Pancreas (tissue), 10 donors: ENCODE measurements at regions not wholly inside any gene's neighbourhood (a gene's known extent, or its start where the extent isn't known, plus 50 kb on each side); places are given as distances from the start of the nearest gene placed in this dataset.

Experiments
- ATAC-seq, 4 donors: fragments of 200-7000 bp; cut with Tn5 transposase; one replicate each; pipeline versions ENCODE4 v1.8.0 to v1.9.1; 2020; ENCODE audit warnings: mild to moderate bottlenecking in 4 of 4, moderate library complexity in 4 of 4
- DNase-seq, 6 donors: peaks; one replicate each; pipeline ENCODE4 v3.0.0-alpha.2; 2020
- FAIRE-seq: peaks from 2 replicates; lab custom pipeline; 2012; peaks lifted over from hg19 to GRCh38; lab: Jason Lieb, UNC
- H3K27ac ChIP-seq, 4 donors: fragments of 200-600 bp; sonication (generic); 1 replicate in 3 of 4; 2 replicates in 1 of 4; pipeline versions ENCODE4 v1.5.0 to v1.8.0; 2020
- H3K27me3 ChIP-seq, 4 donors: fragments of 200-600 bp; one replicate each; pipeline ENCODE4 v1.8.0; 2021
- H3K36me3 ChIP-seq, 3 donors: fragments of 200-600 bp; sonication (generic) in 1 of 3; one replicate each; pipeline versions ENCODE4 v1.5.0 to v1.8.0; 2020 to 2021
- H3K4me1 ChIP-seq, 3 donors: fragments of 200-600 bp; one replicate each; pipeline ENCODE4 v1.8.0; 2021
- H3K4me3 ChIP-seq, 4 donors: fragments of 200-600 bp; sonication (generic) in 2 of 4; one replicate each; pipeline versions ENCODE4 v1.5.0 to v1.8.0; 2020 to 2021
- H3K9me3 ChIP-seq, 4 donors: fragments of 200-600 bp; one replicate each; pipeline ENCODE4 v1.8.0; 2021
- WGBS, 2 donors: extraction: QIAGEN DNeasy Blood & Tissue Kit; methylation state at CpG; one replicate each; pipeline ENCODE4 v1.1.7; 2013; 5-methylcytosine and 5-hydroxymethylcytosine counted together
- intact Hi-C, 3 donors: fragments of 100-400 bp; cut with DNase I; formaldehyde crosslinking; loops; one replicate each; pipeline versions ENCODE4 v1.11.1 to v1.14.2; 2022
- TF ChIP-seq, protein P1 (sequence below), 4 donors: fragments of 200-600 bp; sonication (generic) in 3 of 4; IDR thresholded peaks; one replicate each; pipeline versions ENCODE4 v1.5.0 to v1.8.0; 2021; ENCODE audit warnings: antibody characterized with exemption in 4 of 4
- donor health status: healthy with polysubstance abuse.
- donor health status: DM: no; HTN: no; CAD: no; lungs with moderate emphysema.
- donor health status: DM: no; HTN: no; CAD: no.
- donor health status: control.
- donor health status: control.
- donor health status: Bipolar disorder and iron deficiency.
- donor health status: DM: yes; HTN: yes; CAD: no.
- donor health status: DM: no; HTN: no; CAD: no.
- donor health status: DM: no; HTN: no; CAD: no.
- donor health status: DM: yes; HTN: yes; CAD: no.

- no peak for FAIRE-seq
- TF ChIP-seq, protein P1, sequence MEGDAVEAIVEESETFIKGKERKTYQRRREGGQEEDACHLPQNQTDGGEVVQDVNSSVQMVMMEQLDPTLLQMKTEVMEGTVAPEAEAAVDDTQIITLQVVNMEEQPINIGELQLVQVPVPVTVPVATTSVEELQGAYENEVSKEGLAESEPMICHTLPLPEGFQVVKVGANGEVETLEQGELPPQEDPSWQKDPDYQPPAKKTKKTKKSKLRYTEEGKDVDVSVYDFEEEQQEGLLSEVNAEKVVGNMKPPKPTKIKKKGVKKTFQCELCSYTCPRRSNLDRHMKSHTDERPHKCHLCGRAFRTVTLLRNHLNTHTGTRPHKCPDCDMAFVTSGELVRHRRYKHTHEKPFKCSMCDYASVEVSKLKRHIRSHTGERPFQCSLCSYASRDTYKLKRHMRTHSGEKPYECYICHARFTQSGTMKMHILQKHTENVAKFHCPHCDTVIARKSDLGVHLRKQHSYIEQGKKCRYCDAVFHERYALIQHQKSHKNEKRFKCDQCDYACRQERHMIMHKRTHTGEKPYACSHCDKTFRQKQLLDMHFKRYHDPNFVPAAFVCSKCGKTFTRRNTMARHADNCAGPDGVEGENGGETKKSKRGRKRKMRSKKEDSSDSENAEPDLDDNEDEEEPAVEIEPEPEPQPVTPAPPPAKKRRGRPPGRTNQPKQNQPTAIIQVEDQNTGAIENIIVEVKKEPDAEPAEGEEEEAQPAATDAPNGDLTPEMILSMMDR (IDR thresholded peaks at IDR 0.05) = no peak
Measured at GRCh38 chr4:187098429-187098828, 374.8 kb upstream of the FAT1 start.

DNA sequence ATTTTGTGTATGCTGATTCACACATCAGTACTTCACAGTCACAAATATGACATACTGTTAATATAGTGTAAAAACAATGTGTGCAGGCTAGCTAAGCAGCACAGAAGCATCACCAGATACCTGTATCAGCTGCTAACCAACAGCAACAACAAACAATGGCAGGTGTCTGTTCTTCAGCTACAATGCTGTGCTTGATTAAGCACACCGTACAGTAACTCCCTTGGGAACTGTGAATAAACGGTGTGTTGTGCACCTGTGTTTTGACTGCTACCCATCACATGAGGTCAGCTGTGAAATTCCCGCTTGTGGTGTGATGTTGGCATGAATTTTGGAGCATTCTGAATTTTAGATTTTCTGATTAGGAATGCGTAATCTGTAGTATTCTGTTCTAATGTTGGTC is 379.7 kb upstream of the FAT1 start:
- Histone ChIP-seq H3K9me3 (no peaks in the 10 kb centered on the region), H3K36me3 (no peaks in the 10 kb centered on the region), H3K4me1 (no peaks in the 10 kb centered on the region), H3K27ac (no peak overlapping the region), H3K27me3 (no peaks in the 10 kb centered on the region), H3K4me3 (no peak overlapping the region)
- DNase-seq (no peak), ATAC-seq (no peak), FAIRE-seq (no peak)
- TF ChIP-seq, protein P1 (IDR thresholded peaks at IDR 0.05) = no peak
- whole genome bisulfite sequencing, 2 donors = 45 to 47% methylated on average over 4 of the region's 4 CpGs
- intact Hi-C loops = no loop called here

More at GRCh38 chr4:187098429-187098828, 374.8 kb upstream of the FAT1 start:
- H3K36me3 ChIP-seq = no peaks in the 10 kb centered on the region
- no peaks in the 10 kb centered on the region for H3K9me3 ChIP-seq
- no peak overlapping the region for H3K4me3 ChIP-seq
- intact Hi-C loops = no loop called here
- H3K27me3 ChIP-seq = no peaks in the 10 kb centered on the region
- no peak overlapping the region for H3K27ac ChIP-seq
- H3K4me1 ChIP-seq = no peaks in the 10 kb centered on the region
- ATAC-seq (no peak), DNase-seq (no peak)
- 43 to 46% methylated on average over 2 of the region's 2 CpGs for WGBS, 2 donors

DNA sequence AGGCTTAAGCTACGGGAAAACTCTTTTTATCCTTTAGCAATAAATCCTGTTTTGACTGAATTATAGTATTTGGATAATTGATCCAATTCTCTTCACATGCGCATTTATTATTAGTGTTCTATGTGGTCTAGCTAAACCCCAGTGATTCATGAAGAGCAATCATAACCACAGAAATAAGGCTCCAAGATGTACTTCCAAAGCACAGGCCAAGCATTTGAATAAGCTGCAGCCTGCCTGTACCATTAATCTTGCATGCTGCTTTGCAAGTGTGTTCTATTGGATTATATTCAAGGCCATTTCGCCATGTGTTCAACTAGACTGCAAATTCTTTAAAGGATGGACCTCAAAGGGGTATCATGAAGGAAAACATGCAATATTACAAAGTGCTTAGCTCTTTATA is 385.2 kb upstream of the FAT1 start:
- intact Hi-C loops = no loop called here
- DNase-seq (no peak), ATAC-seq (no peak), FAIRE-seq (no peak)
- no peak overlapping the region for H3K27ac ChIP-seq
- no peaks in the 10 kb centered on the region for H3K27me3 ChIP-seq
- no peak overlapping the region for H3K4me3 ChIP-seq
- no peaks in the 10 kb centered on the region for H3K36me3 ChIP-seq
- TF ChIP-seq, protein P1 (IDR thresholded peaks at IDR 0.05) = no peak
- 83 to 86% methylated on average over 3 of the region's 3 CpGs for WGBS, 2 donors
- no peaks in the 10 kb centered on the region for H3K9me3 ChIP-seq
- no peaks in the 10 kb centered on the region for H3K4me1 ChIP-seq

GRCh38 chr4:187109636-187110035 is 386.0 kb upstream of the FAT1 start:
- intact Hi-C loops = no loop called here
- Histone ChIP-seq H3K4me3 (no peak overlapping the region), H3K27me3 (no peaks in the 10 kb centered on the region), H3K9me3 (no peaks in the 10 kb centered on the region), H3K4me1 (no peaks in the 10 kb centered on the region), H3K27ac (no peak overlapping the region), H3K36me3 (no peaks in the 10 kb centered on the region)
- DNase-seq (no peak), ATAC-seq (no peak), FAIRE-seq (no peak)
- 89 to 93% methylated on average over 7 of the region's 7 CpGs for whole genome bisulfite sequencing, 2 donors
- TF ChIP-seq, protein P1 (IDR thresholded peaks at IDR 0.05) = no peak

GRCh38 chr4:187118166-187118565 is 394.5 kb upstream of the FAT1 start:
- H3K36me3 ChIP-seq = no peaks in the 10 kb centered on the region

More at GRCh38 chr4:187118166-187118565, 394.5 kb upstream of the FAT1 start:
- DNase-seq (no peak), ATAC-seq (no peak), FAIRE-seq (no peak)
- Histone ChIP-seq H3K27ac (no peak overlapping the region), H3K9me3 (no peaks in the 10 kb centered on the region), H3K4me1 (no peaks in the 10 kb centered on the region), H3K4me3 (no peak overlapping the region), H3K27me3 (no peaks in the 10 kb centered on the region)
- intact Hi-C loops = no loop called here
- TF ChIP-seq, protein P1 (IDR thresholded peaks at IDR 0.05) = no peak
- WGBS, 2 donors = 75% methylated on average over 4 of the region's 4 CpGs
